Right renal cortex interstitium (tissue), 3 donors: ENCODE measurements at regions not wholly inside any gene's neighbourhood (a gene's known extent, or its start where the extent isn't known, plus 50 kb on each side); places are given as distances from the start of the nearest gene placed in this dataset.
"Not testable (repeated sequence)": the region's sequence is repeated elsewhere in the genome, so short reads cannot be mapped to it uniquely, and the experiment has no call there.

Source experiments
- DNase-seq, 3 donors: peaks; one replicate each; pipeline ENCODE4 v3.0.0-alpha.2; 2013; ENCODE audit warnings: low read depth in 3 of 3, low spot score in 2 of 3

DNA sequence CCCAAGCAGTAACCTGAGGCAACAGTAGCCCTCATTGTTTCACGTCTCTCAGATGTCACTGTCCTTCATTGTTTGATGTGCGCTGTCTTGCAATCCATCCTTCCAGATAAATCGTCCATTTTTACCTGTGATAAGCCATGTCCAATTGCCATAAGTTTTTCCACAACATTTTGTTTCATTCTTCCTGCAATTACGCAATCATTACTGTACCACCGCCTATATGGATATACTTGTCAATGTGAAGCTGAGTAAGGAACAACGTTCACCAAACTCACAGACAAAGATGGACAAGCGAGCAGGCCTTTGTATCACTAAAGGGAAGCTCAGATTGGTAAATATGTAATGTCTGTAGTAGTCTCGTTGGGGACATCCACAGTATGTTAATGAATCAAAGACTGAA is 452.5 kb upstream of the NDN start:
- not testable (repeated sequence) for DNase-seq

DNA sequence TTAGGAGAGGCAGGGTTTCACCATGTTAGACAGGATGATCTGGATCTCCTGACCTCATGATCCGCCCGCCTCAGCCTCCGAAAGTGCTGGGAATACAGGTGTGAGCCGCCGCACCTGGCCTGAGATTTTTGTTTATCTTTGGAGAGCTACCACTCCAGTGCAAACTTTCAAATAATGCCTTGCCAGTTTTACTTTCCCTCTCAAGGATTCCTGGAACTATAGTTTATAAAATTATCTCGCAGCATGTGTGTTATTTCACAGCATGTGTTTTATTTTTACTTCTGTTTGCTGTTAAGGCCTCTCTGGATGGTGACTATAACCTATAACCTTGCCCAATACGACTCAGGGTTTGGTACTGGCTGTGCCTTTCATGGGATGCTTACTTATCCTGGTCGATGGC is 458.0 kb upstream of the NDN start:
- DNase-seq = not testable (repeated sequence)

GRCh38 chr15:24146251-24146650 is 459.1 kb upstream of the NDN start:
- no peak for DNase-seq

- no peak for DNase-seq
These were observed 463.4 kb upstream of the NDN start for GRCh38 chr15:24150542-24150941.

- DNase-seq = not testable (repeated sequence)
These were observed 471.2 kb upstream of the NDN start for GRCh38 chr15:24158306-24158705.

- not testable (repeated sequence) for DNase-seq
These were observed 478.4 kb upstream of the NDN start for GRCh38 chr15:24165512-24165911.

DNA sequence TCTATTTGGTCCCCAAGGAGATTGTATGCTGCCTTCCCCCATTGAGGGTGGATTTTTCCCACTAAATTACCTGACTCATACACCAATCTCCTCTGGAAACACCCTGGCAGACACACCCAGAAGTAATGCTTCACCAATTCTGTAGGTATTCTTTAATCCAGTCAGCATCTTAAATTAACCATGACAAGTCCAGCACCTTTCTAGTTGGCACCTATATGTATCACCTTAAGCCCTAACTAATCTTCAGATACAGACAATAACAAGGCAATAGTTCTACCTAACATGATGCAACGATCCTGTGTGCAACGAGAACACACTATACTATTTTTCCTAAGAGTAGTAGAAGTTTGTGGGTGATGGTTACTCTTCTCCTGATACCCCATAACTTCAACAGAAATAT is 473.3 kb upstream of the NPAP1 start:
- DNase-seq = not testable (repeated sequence)

DNA sequence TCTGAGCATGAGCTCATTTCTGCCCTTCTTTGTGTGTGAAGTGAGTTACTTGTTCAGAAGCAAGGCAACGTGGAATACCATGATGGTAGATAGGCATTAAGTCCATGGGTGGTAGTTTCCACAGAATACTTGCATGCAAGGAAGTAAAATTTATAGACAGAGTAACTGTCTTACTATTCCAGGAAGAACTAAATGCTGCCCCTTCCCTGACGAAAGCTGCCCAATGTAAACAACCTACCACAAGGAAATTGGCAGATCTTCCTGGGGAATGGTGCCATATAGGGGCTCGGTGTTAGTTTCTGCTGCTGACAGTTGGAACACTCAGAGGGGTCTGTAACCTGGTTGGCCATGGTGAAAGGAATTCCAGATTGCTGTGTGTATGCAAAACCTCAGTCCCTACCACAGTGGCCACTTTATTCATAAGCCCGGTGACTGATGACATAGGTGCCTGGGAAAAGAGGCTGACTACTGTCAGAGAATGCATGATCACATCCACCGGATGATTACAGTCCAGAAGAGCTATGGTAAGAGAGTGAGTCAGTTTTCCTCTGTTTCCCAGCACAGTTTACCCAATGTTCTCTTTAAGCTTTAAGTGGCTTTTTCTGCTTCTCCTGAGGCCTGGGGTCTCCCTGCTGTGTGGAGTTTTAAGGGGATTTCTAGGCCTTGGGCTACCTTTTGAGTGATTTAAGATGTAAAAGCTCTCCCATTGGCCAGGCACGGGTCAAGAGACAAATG is 463.7 kb upstream of the NPAP1 start:
- DNase-seq = not testable (repeated sequence)

DNA sequence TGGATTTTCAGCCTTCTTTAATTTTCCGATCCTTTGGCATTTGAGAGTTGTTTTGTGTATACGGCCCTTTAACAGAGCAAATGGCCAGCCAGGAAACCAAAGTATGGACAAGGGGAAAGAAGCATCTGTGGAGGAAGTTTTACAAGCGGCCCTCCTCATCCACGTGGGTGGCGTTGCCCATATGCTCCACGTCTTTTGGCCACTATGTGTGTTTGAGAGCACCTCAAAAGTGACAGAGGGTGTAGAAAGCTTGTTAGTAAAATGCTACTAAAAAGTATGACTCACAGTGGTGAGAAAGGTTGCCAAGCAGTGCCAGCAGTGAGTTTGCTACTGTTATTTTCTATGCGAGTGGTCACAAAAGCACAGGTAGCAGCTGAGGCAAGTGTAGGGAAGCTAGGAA is 451.8 kb upstream of the NPAP1 start:
- DNase-seq = no peak

GRCh38 chr15:24224161-24224560 is 451.4 kb upstream of the NPAP1 start:
- DNase-seq = no peak

DNA sequence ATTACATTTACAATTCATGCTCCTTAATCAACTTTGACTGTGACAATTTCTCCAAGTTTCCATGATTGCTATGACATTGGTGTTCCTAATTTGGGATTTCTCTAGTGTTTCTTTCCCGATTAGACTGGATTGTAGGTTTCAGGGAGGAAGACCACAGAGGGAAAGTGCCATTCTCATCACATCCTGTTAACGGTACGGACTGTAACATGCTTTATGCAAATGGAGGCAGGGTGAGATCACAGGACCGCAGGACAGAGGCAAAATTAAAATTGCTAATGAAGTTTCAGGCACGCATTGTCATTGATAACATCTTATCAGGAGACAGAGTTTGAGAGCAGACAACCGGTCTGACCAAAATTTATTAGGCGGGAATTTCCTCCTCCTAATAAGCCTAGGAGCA is 446.7 kb upstream of the NPAP1 start:
- DNase-seq = not testable (repeated sequence)

DNA sequence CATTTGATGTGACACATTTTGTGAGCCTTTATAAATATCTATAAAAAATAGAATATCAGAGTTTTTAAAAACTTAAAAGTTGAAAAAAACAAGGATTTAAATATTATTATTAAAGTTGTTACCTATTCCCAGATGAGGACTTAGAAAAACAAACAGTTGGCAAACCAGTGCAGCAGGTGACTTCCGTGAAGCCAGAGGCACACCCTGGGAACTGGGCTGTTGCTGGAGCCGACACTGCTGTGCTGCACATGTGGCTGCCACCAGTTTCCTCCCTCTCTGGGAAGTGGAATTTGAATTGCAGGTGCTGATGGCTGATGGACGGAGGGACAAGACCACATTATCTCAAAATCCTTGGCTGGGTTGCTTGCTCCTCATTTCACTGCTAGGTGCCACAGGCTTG is 442.4 kb upstream of the NPAP1 start:
- not testable (repeated sequence) for DNase-seq

DNA sequence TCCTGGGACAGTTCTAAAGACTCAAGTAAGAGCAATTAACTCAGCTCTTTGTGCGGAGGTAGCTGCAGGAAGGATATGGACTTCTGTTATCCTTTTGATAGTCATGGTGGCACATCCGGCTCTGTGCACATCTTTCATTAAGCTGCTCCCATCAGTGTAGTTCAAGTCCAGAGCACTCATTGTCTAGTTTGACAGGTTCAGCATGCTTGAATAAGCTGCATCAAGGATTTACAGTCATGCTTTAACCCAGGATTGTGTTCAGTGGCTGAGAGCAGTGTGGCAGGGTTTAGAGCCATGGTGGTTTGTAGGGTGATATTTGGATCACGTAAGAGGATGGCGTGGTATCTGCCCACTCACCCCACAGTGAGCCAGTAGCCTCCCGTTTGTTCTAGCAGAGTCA is 435.0 kb upstream of the NPAP1 start:
- not testable (repeated sequence) for DNase-seq

DNA sequence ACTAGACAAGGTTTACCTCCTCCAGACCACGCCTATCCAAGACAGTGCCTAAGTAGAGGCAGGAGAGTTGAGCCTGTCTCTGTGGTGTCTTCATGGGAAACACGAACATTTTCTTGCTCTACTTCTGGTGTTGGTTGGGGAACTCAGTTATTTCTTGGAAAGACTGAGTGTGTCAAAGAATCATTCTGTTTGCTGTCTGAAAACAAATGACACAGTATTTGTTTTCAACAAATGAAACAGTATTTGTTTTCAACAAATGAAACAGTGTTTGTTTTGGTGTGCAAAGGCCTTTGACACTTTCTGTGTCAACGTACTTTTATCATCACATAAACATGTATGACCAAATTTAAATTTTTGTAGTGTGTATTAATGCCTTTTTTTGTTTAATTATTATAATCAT is 416.5 kb upstream of the NPAP1 start:
- DNase-seq = not testable (repeated sequence)

GRCh38 chr15:24260407-24260806 is 415.2 kb upstream of the NPAP1 start:
- not testable (repeated sequence) for DNase-seq

GRCh38 chr15:24260854-24261253 is 414.7 kb upstream of the NPAP1 start:
- DNase-seq = not testable (repeated sequence)

GRCh38 chr15:24268536-24269165 is 406.9 kb upstream of the NPAP1 start:
- DNase-seq = not testable (repeated sequence)

DNA sequence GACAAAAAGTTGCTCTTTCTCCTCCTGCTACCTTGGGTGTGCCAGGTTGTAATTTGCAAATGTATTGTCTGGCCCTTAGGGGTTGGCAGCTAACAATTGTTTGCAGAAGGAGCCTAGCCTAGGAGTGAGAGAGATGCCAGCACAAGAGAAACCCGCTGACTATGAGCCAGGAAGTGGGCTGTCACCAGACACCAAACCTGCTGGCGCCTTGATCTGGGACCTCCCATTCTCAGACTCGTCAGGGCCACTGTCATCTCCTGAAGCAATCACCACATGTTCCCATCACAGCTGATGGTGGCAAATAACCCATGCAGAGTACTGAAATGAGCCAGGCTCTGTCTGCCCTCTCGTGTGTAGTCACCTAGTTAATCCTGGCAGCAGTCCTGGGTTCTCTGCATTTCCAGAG is 406.4 kb upstream of the NPAP1 start:
- DNase-seq = no peak

DNA sequence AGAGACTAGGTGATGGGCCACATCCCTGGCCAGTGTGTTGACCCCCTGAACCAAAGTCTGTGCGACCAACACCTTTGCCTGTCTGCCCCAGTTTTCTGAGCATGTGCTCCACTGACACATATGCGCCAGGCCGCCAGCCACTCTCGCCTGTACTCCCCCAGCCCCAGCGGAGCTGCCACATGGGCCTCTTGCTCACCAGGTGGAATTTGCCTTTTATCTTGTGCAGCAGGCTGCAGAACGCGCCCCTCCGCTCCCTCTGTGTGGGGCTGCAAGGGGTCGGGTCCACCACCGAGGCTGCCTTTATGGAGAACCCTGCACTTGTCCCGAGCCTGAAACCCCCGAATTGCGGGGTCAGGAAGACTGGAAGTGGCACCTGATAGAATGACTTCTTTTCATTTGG is 405.7 kb upstream of the NPAP1 start:
- no peak for DNase-seq

- DNase-seq = not testable (repeated sequence)
These were observed 403.9 kb upstream of the NPAP1 start for GRCh38 chr15:24271496-24272244.

DNA sequence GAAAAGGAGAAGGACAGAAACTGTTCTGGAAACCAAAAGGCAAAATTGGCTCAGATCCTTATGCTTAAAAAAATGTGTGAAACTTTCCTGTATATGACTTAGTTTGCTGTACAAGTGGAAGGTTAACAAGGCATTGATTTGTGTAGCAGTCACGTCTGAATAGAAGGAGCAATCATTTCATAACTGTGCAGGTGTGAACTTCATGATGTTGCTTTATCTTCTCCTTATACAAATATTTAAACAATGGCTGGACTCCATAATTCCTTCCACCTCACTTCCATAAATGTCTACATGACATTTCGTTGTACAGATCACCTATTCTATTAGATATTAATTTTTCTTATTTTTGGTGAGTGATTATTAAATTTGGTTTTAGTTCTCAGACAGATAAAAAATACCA is 382.7 kb upstream of the NPAP1 start:
- no peak for DNase-seq
